Inferior parietal cortex (tissue), 1 donor: ENCODE measurements at regions not wholly inside any gene's neighbourhood (a gene's known extent, or its start where the extent isn't known, plus 50 kb on each side); places are given as distances from the start of the nearest gene placed in this dataset.

ENCODE experiments used
- DNase-seq: peaks from one replicate; pipeline ENCODE4 v3.0.0-alpha.2; 2016; ENCODE audit errors: extremely low spot score

GRCh38 chr4:122034619-122035018 lies 82.8 kb upstream of the TRPC3 start:
- DNase-seq, result no peak

- no peak for DNase-seq
These were observed 75.3 kb upstream of the TRPC3 start for GRCh38 chr4:122027203-122027602.

- no peak for DNase-seq
These were observed 65.4 kb upstream of the TRPC3 start for GRCh38 chr4:122017296-122017695.

GRCh38 chr4:122015203-122015602 lies 63.3 kb upstream of the TRPC3 start:
- no peak for DNase-seq

- DNase-seq, result no peak
These were observed 60.9 kb upstream of the TRPC3 start for GRCh38 chr4:122012735-122013134.

- DNase-seq, result no peak
These were observed 58.8 kb upstream of the TRPC3 start for GRCh38 chr4:122010610-122011009.

- DNase-seq, result no peak
These were observed 57.7 kb upstream of the TRPC3 start for GRCh38 chr4:122009524-122009923.

GRCh38 chr4:122007016-122007415 lies 55.2 kb upstream of the TRPC3 start:
- no peak for DNase-seq

GRCh38 chr4:122005064-122005755 lies 53.4 kb upstream of the TRPC3 start:
- DNase-seq, result peak; percentile 47

- no peak for DNase-seq
These were observed 51.5 kb upstream of the TRPC3 start for GRCh38 chr4:122003335-122003734.
